ENCODE measurements at regions not wholly inside any gene's neighbourhood (a gene's known extent, or its start where the extent isn't known, plus 50 kb on each side); places are given as distances from the start of the nearest gene placed in this dataset.
"Not testable (repeated sequence)": the region's sequence is repeated elsewhere in the genome, so short reads cannot be mapped to it uniquely, and the experiment has no call there.

DNA sequence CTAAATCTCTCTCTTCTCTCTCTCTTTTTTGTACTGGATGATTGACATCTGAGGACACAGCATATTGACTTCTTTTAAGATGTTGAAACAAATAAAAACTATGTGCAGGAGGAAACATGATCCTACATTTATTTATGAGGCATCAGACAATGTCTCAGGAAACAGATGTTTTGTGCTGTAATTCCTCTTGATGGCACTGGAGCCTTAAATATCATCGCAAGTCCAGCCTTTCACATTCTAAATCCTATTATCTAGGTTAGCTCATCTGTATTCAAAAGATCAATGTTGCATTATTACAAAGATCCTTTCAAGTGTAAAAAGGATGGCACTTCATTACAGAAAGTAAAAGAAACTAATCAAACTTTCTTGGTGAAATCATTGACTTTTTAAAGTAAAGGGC, 63.9 kb downstream of the MAT2B start:
- H3K27me3 ChIP-seq (ENCODE audit: control insufficient read depth, insufficient read depth, low read length), result peaks cover 42% of the 10 kb centered on the region

DNA sequence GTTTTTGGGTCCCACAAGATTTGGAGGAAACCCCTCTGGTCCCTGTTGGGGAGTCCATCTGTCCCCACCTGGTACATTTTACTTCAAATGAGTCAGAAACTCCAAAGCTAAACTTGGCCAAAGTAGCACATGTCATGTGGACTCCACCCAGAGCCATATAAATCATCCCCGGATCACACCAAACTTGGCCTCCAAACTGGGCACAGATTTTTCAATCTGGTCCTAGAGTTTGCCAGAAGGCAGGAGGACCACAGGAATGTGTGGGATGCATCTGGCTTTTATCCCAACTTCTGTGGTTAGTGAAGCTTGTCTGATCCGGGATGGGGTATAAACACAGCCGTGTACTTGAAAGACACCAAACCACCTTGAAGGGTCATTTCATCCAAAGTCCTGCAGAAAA, 66.3 kb downstream of the MAT2B start:
- Histone ChIP-seq H3K27me3 (ENCODE audit: control insufficient read depth, insufficient read depth, low read length) (peaks cover 20% of the 10 kb centered on the region), H3K4me1 (ENCODE audit: control insufficient read depth, insufficient read depth, low read length) (peaks cover 4% of the 10 kb centered on the region), H3K36me3 (ENCODE audit: insufficient read depth, low read length) (no peaks in the 10 kb centered on the region), H3K4me3 (ENCODE audit: low read length) (no peak overlapping the region), H3K9ac (ENCODE audit: low read depth, low read length) (no peak overlapping the region), H3K9me3 (replicated peaks; ENCODE audit: low read length) (no peaks in the 10 kb centered on the region), H3K4me2 (ENCODE audit: low read length) (no peak overlapping the region)

More for the DNA sequence above, 63.9 kb downstream of the MAT2B start:
- Histone ChIP-seq H3K4me1 (ENCODE audit: control insufficient read depth, insufficient read depth, low read length) (peaks cover 9% of the 10 kb centered on the region), H3K36me3 (ENCODE audit: insufficient read depth, low read length) (no peaks in the 10 kb centered on the region), H3K4me2 (ENCODE audit: low read length) (no peak overlapping the region), H3K4me3 (ENCODE audit: low read length) (no peak overlapping the region), H3K9me3 (replicated peaks; ENCODE audit: low read length) (no peaks in the 10 kb centered on the region), H3K9ac (ENCODE audit: low read depth, low read length) (no peak overlapping the region)

- Histone ChIP-seq H3K4me1 (ENCODE audit: control insufficient read depth, insufficient read depth, low read length) (peaks cover 4% of the 10 kb centered on the region), H3K9me3 (replicated peaks; ENCODE audit: low read length) (no peaks in the 10 kb centered on the region), H3K36me3 (ENCODE audit: insufficient read depth, low read length) (no peaks in the 10 kb centered on the region), H3K4me2 (ENCODE audit: low read length) (no peak overlapping the region), H3K4me3 (ENCODE audit: low read length) (no peak overlapping the region), H3K9ac (ENCODE audit: low read depth, low read length) (no peak overlapping the region), H3K27me3 (ENCODE audit: control insufficient read depth, insufficient read depth, low read length) (peaks cover 4% of the 10 kb centered on the region)
Observed at GRCh38 chr5:163574472-163575440, 69.3 kb downstream of the MAT2B start.

DNA sequence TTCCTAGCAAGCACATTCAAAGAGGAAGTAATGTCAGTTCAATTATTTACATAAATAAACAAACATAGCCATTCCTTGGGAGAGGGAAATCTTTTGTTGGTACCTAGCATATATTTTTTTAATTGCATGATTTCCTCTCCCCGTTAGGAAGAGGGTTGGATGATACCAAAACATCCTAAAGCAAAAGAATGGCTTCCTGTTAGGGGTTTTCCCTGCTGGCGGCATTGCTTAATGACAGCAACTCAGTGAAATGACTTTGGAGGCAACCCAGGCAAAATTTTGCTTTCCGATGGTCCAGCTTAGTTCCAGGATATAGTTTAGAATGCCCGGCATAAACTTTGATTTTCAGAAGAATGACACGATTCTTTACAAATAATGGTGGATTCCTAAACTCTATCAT, 73.2 kb downstream of the MAT2B start:
- Histone ChIP-seq H3K9me3 (replicated peaks; ENCODE audit: low read length) (no peaks in the 10 kb centered on the region), H3K4me1 (ENCODE audit: control insufficient read depth, insufficient read depth, low read length) (no peaks in the 10 kb centered on the region), H3K27me3 (ENCODE audit: control insufficient read depth, insufficient read depth, low read length) (no peaks in the 10 kb centered on the region), H3K4me2 (ENCODE audit: low read length) (no peak overlapping the region), H3K36me3 (ENCODE audit: insufficient read depth, low read length) (no peaks in the 10 kb centered on the region), H3K9ac (ENCODE audit: low read depth, low read length) (no peak overlapping the region), H3K4me3 (ENCODE audit: low read length) (no peak overlapping the region)

DNA sequence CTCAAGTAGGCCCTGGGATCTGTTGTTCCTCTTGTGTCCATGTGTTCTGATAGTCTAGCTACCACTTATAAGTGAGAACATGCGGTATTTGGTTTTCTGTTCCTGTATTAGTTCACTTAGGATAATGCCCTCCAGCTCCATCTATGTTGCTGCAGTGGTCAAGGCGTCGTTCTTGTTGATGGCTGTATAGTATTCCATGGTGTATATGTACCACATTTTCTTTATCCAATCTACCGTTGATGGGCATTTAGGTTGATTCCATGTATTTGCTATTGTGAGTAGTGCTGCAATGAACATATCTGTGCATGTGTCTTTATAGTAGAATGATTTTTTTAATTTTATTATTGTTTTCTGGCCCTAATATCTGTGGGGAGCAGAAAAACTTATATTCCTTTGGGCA, 74.3 kb downstream of the MAT2B start:
- Histone ChIP-seq H3K4me3 (ENCODE audit: low read length) (no peak overlapping the region), H3K9ac (ENCODE audit: low read depth, low read length) (no peak overlapping the region), H3K4me2 (ENCODE audit: low read length) (no peak overlapping the region), H3K4me1 (ENCODE audit: control insufficient read depth, insufficient read depth, low read length) (no peaks in the 10 kb centered on the region), H3K27me3 (ENCODE audit: control insufficient read depth, insufficient read depth, low read length) (no peaks in the 10 kb centered on the region), H3K9me3 (replicated peaks; ENCODE audit: low read length) (no peaks in the 10 kb centered on the region), H3K36me3 (ENCODE audit: insufficient read depth, low read length) (no peaks in the 10 kb centered on the region)

DNA sequence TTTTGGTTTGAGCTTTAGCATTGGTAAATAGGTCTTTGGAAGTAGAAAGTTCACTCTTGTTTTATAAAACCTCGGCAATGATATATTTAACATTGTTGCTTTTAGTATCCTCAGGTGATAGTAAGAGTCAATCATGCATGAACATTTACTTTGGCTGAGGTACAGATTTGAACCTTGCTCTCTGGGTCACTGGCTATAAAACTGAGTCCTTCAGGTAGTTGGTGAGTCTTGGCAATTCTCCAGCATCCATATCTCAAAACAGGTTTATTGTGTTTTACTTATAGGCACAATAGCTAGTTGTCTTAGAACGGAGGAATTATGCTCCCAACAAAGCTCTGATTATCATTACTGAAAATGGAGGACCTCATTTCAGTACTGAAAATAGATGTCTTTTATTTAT, 75.1 kb downstream of the MAT2B start:
- H3K9me3 ChIP-seq (replicated peaks; ENCODE audit: low read length), result no peaks in the 10 kb centered on the region
- no peak overlapping the region for H3K4me2 ChIP-seq (ENCODE audit: low read length)
- no peak overlapping the region for H3K4me3 ChIP-seq (ENCODE audit: low read length)
- H3K4me1 ChIP-seq (ENCODE audit: control insufficient read depth, insufficient read depth, low read length), result no peaks in the 10 kb centered on the region
- H3K36me3 ChIP-seq (ENCODE audit: insufficient read depth, low read length), result no peaks in the 10 kb centered on the region
- no peak overlapping the region for H3K9ac ChIP-seq (ENCODE audit: low read depth, low read length)
- no peaks in the 10 kb centered on the region for H3K27me3 ChIP-seq (ENCODE audit: control insufficient read depth, insufficient read depth, low read length)

- H3K27me3 ChIP-seq (ENCODE audit: control insufficient read depth, insufficient read depth, low read length); H3K4me1 ChIP-seq (ENCODE audit: control insufficient read depth, insufficient read depth, low read length); H3K4me2 ChIP-seq (ENCODE audit: low read length); H3K9ac ChIP-seq (ENCODE audit: low read depth, low read length); H3K9me3 ChIP-seq (replicated peaks; ENCODE audit: low read length); H3K4me3 ChIP-seq (ENCODE audit: low read length); H3K36me3 ChIP-seq (ENCODE audit: insufficient read depth, low read length): not testable (repeated sequence)
Observed at GRCh38 chr5:163583491-163584153, 78.2 kb downstream of the MAT2B start.

DNA sequence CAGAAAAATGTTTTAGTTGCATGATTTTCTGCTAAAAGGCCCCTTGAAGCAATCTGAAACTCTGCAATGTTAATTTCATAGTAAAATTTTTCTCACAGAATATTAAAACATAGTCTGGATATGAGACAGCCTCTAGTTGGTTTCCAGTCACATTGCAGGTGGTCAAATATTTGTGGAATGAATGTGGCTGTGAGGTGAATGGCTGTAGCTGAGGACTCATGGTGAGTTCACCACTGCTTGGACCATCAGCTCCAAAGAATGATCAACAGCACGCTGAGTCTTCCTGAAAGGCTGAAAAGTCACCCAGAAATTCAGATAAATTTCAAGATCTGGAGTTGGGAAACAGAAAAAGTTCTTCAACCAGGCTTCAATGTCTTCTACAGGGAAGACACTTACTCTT, 79.8 kb downstream of the MAT2B start:
- Histone ChIP-seq H3K4me3 (ENCODE audit: low read length) (no peak overlapping the region), H3K27me3 (ENCODE audit: control insufficient read depth, insufficient read depth, low read length) (no peaks in the 10 kb centered on the region), H3K4me2 (ENCODE audit: low read length) (no peak overlapping the region), H3K9me3 (replicated peaks; ENCODE audit: low read length) (no peaks in the 10 kb centered on the region), H3K36me3 (ENCODE audit: insufficient read depth, low read length) (no peaks in the 10 kb centered on the region), H3K4me1 (ENCODE audit: control insufficient read depth, insufficient read depth, low read length) (no peaks in the 10 kb centered on the region), H3K9ac (ENCODE audit: low read depth, low read length) (no peak overlapping the region)

GRCh38 chr5:163586531-163586956, 81.1 kb downstream of the MAT2B start:
- no peaks in the 10 kb centered on the region for H3K36me3 ChIP-seq (ENCODE audit: insufficient read depth, low read length)
- no peaks in the 10 kb centered on the region for H3K27me3 ChIP-seq (ENCODE audit: control insufficient read depth, insufficient read depth, low read length)

DNA sequence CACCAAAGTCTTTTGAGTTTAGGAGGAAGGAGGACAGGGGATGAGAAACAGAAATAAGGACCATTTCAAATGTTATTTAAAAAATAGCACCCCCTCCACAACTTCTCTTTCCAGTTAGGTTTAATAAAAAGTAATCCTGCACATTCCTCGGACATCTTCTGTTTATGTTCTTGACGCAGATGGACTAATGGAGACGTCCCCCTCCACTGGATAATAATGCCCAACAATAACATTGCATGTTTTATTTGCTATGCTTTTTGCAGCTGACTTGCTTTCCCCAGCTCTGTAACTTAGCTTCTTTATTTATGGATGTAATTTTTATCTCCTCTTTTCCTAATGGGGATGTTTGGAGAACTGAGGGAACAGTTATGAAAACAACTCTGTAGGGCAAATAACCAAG, 89.5 kb downstream of the MAT2B start:
- no peaks in the 10 kb centered on the region for H3K27me3 ChIP-seq (ENCODE audit: control insufficient read depth, insufficient read depth, low read length)
- H3K4me2 ChIP-seq (ENCODE audit: low read length), result no peak overlapping the region
- H3K4me1 ChIP-seq (ENCODE audit: control insufficient read depth, insufficient read depth, low read length), result no peaks in the 10 kb centered on the region
- H3K36me3 ChIP-seq (ENCODE audit: insufficient read depth, low read length), result no peaks in the 10 kb centered on the region
- H3K9me3 ChIP-seq (replicated peaks; ENCODE audit: low read length), result no peaks in the 10 kb centered on the region
- H3K9ac ChIP-seq (ENCODE audit: low read depth, low read length), result no peak overlapping the region
- no peak overlapping the region for H3K4me3 ChIP-seq (ENCODE audit: low read length)

More at GRCh38 chr5:163586531-163586956, 81.1 kb downstream of the MAT2B start:
- no peak overlapping the region for H3K4me2 ChIP-seq (ENCODE audit: low read length)
- no peaks in the 10 kb centered on the region for H3K4me1 ChIP-seq (ENCODE audit: control insufficient read depth, insufficient read depth, low read length)
- H3K4me3 ChIP-seq (ENCODE audit: low read length), result no peak overlapping the region
- H3K9me3 ChIP-seq (replicated peaks; ENCODE audit: low read length), result no peaks in the 10 kb centered on the region
- H3K9ac ChIP-seq (ENCODE audit: low read depth, low read length), result no peak overlapping the region

DNA sequence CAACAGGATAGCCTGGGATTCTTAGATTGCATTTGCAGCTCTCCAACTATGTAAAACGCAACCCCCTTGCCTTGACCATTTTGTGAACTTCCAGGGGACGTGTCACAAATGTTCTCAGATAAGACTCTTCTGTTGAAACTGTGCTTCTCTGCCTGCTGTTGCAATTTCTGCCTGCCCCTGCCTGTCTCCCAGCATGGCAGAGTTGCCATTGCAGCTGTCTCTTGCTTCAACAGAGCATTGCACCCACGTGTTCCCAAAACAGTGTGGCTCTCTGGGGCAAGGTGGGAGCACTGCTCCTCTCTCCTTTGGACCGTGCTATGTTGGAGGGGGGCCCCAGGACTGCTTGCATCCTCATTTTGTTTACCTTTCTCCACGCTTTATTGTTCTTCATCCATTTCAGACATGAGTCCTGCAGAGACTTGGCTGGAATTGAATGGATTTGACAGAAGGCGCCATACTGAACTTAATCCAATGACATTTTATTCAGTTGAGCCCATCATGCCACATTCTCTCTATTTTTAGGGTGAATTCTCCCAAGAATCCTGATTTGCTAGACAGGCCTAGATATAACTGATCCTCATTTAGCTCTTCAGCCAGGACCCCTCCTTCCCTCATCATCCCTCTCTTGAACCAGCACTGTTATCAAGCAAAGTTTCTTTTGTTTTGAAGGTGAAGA, 90.7 kb downstream of the MAT2B start:
- Histone ChIP-seq H3K9ac (ENCODE audit: low read depth, low read length) (no peak overlapping the region), H3K4me3 (ENCODE audit: low read length) (no peak overlapping the region), H3K27me3 (ENCODE audit: control insufficient read depth, insufficient read depth, low read length) (no peaks in the 10 kb centered on the region), H3K4me1 (ENCODE audit: control insufficient read depth, insufficient read depth, low read length) (no peaks in the 10 kb centered on the region), H3K4me2 (ENCODE audit: low read length) (no peak overlapping the region), H3K36me3 (ENCODE audit: insufficient read depth, low read length) (no peaks in the 10 kb centered on the region), H3K9me3 (replicated peaks; ENCODE audit: low read length) (no peaks in the 10 kb centered on the region)
